ENCODE measurements at regions not wholly inside any gene's neighbourhood (a gene's known extent, or its start where the extent isn't known, plus 50 kb on each side); places are given as distances from the start of the nearest gene placed in this dataset.
A peak's percentile ranks its signal among the peaks of the same experiment; 100 is the strongest.

DNA sequence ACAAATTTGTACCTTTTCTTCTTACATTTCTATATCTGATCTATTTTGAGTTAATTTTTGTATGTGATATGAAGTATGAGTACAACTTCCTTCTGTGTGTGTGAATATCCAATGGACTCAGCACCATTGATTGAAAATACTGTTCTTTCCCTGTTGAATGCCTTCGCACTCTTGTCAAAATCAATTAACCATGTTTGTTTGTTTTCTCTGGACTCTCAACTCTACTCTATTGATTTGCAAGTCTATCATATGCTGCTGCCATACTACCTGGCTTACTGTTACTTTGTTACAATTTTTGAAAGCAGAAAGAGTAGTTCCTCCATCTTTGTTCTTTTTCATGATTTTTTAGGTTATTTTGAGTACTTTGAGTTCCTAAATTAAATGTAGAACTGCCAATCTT lies 1437.4 kb upstream of the SPRY2 start:
- H3K4me3 ChIP-seq (ENCODE audit: low read depth in 1 of 3, low read length in 3 of 3), result no peak overlapping the region
- H3K27me3 ChIP-seq (ENCODE audit: control insufficient read depth in 4 of 4, insufficient read depth in 4 of 4, low read length in 3 of 4), result no peaks in the 10 kb centered on the region
- TF ChIP-seq TAF1 (conservative IDR thresholded peaks at IDR 0.05), result no peak
- TF ChIP-seq, protein P1, sequence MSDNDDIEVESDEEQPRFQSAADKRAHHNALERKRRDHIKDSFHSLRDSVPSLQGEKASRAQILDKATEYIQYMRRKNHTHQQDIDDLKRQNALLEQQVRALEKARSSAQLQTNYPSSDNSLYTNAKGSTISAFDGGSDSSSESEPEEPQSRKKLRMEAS (IDR thresholded peaks at IDR 0.05), result no peak
- TF ChIP-seq FOXA2 (IDR thresholded peaks at IDR 0.05), result no peak
- TF ChIP-seq YY1 (IDR thresholded peaks at IDR 0.05), result peak; percentile 15
- TF ChIP-seq RAD21 (IDR thresholded peaks at IDR 0.05), result no peak
- no peak for TF ChIP-seq FOXA1 (IDR thresholded peaks at IDR 0.05)
- TF ChIP-seq NR2F2 (IDR thresholded peaks at IDR 0.05), result no peak
- peak in 1 of 2 donors; percentile 24 for TF ChIP-seq HNF4A (conservative IDR thresholded peaks at IDR 0.05)
- TF ChIP-seq, protein P2, sequence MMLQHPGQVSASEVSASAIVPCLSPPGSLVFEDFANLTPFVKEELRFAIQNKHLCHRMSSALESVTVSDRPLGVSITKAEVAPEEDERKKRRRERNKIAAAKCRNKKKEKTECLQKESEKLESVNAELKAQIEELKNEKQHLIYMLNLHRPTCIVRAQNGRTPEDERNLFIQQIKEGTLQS (IDR thresholded peaks at IDR 0.05), result no peak
- TF ChIP-seq, protein P3, sequence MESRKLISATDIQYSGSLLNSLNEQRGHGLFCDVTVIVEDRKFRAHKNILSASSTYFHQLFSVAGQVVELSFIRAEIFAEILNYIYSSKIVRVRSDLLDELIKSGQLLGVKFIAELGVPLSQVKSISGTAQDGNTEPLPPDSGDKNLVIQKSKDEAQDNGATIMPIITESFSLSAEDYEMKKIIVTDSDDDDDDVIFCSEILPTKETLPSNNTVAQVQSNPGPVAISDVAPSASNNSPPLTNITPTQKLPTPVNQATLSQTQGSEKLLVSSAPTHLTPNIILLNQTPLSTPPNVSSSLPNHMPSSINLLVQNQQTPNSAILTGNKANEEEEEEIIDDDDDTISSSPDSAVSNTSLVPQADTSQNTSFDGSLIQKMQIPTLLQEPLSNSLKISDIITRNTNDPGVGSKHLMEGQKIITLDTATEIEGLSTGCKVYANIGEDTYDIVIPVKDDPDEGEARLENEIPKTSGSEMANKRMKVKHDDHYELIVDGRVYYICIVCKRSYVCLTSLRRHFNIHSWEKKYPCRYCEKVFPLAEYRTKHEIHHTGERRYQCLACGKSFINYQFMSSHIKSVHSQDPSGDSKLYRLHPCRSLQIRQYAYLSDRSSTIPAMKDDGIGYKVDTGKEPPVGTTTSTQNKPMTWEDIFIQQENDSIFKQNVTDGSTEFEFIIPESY (IDR thresholded peaks at IDR 0.05), result no peak
- TF ChIP-seq GABPA (IDR thresholded peaks at IDR 0.05 in 1 of 2, conservative IDR thresholded peaks at IDR 0.05 in 1 of 2), result no peak
- TF ChIP-seq, protein P4, sequence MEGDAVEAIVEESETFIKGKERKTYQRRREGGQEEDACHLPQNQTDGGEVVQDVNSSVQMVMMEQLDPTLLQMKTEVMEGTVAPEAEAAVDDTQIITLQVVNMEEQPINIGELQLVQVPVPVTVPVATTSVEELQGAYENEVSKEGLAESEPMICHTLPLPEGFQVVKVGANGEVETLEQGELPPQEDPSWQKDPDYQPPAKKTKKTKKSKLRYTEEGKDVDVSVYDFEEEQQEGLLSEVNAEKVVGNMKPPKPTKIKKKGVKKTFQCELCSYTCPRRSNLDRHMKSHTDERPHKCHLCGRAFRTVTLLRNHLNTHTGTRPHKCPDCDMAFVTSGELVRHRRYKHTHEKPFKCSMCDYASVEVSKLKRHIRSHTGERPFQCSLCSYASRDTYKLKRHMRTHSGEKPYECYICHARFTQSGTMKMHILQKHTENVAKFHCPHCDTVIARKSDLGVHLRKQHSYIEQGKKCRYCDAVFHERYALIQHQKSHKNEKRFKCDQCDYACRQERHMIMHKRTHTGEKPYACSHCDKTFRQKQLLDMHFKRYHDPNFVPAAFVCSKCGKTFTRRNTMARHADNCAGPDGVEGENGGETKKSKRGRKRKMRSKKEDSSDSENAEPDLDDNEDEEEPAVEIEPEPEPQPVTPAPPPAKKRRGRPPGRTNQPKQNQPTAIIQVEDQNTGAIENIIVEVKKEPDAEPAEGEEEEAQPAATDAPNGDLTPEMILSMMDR (IDR thresholded peaks at IDR 0.05; ENCODE audit: low read depth, low read length, missing input control), result no peak
- no peak for DNase-seq (ENCODE audit: low spot score)
- WGBS, result 42% methylated on average over 1 of the region's 1 CpG
- no peaks in the 10 kb centered on the region for H3K9me3 ChIP-seq (ENCODE audit: control insufficient read depth in 4 of 4, low read length in 3 of 4)
- H3K27ac ChIP-seq (ENCODE audit: low read depth in 1 of 2, low read length in 2 of 2), result no peak overlapping the region
- no peaks in the 10 kb centered on the region for H3K36me3 ChIP-seq (ENCODE audit: control insufficient read depth in 4 of 4, insufficient read depth in 3 of 4, low read depth in 1 of 4, low read length in 3 of 4)
- no peaks in the 10 kb centered on the region for H3K4me1 ChIP-seq (ENCODE audit: control insufficient read depth in 4 of 4, insufficient read depth in 4 of 4, low read length in 3 of 4)
- no peak overlapping the region for H3K9ac ChIP-seq (ENCODE audit: low read depth in 1 of 2, low read length in 2 of 2)

DNA sequence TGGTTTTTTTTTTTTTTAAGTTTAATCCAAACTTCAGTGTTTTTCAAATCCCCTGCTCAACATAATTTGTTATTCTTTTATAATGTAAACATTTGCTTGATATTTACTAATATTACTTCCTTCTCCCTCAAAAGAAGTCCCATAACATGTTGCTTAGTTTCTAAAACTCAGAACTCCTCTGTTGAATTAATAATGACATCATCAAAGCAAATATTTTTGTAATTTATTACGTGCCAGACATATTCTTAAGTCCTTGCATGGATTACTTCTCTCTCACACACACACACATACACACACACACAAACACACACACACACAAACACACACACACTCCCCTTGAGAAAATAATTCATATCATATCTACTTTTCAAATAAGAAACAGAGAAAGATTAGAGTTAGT lies 1432.3 kb upstream of the SPRY2 start:
- no peaks in the 10 kb centered on the region for H3K27me3 ChIP-seq (ENCODE audit: control insufficient read depth in 4 of 4, insufficient read depth in 4 of 4, low read length in 3 of 4)
- DNase-seq (ENCODE audit: low spot score), result no peak
- TF ChIP-seq RXRA (IDR thresholded peaks at IDR 0.05) (no peak), JUND (IDR thresholded peaks at IDR 0.05) (no peak), YY1 (IDR thresholded peaks at IDR 0.05) (no peak), EGR1 (IDR thresholded peaks at IDR 0.05; ENCODE audit: low read depth in 2 of 2) (no peak), TAF1 (conservative IDR thresholded peaks at IDR 0.05) (no peak), NR2F2 (IDR thresholded peaks at IDR 0.05) (no peak), HNF4G (IDR thresholded peaks at IDR 0.05) (no peak), FOXA1 (IDR thresholded peaks at IDR 0.05) (no peak), RAD21 (IDR thresholded peaks at IDR 0.05) (no peak), FOXA2 (IDR thresholded peaks at IDR 0.05) (no peak)
- TF ChIP-seq, protein P2 (IDR thresholded peaks at IDR 0.05), result no peak
- TF ChIP-seq, protein P3 (IDR thresholded peaks at IDR 0.05), result no peak
- TF ChIP-seq, protein P1 (IDR thresholded peaks at IDR 0.05), result no peak
- no peak overlapping the region for H3K9ac ChIP-seq (ENCODE audit: low read depth in 1 of 2, low read length in 2 of 2)
- no peak overlapping the region for H3K27ac ChIP-seq (ENCODE audit: low read depth in 1 of 2, low read length in 2 of 2)
- no peaks in the 10 kb centered on the region for H3K36me3 ChIP-seq (ENCODE audit: control insufficient read depth in 4 of 4, insufficient read depth in 3 of 4, low read depth in 1 of 4, low read length in 3 of 4)
- no peak overlapping the region for H3K4me3 ChIP-seq (ENCODE audit: low read depth in 1 of 3, low read length in 3 of 3)
- peaks cover 0 to 1% (median 0%) of the 10 kb centered on the region in 4 donors for H3K4me1 ChIP-seq (ENCODE audit: control insufficient read depth in 4 of 4, insufficient read depth in 4 of 4, low read length in 3 of 4)
- WGBS, result 30% methylated on average over 1 of the region's 1 CpG
- H3K9me3 ChIP-seq (ENCODE audit: control insufficient read depth in 4 of 4, low read length in 3 of 4), result no peaks in the 10 kb centered on the region
